ENCODE measurements at regions not wholly inside any gene's neighbourhood (a gene's known extent, or its start where the extent isn't known, plus 50 kb on each side); places are given as distances from the start of the nearest gene placed in this dataset.

GRCh38 chr10:56586461-56586891, 225.4 kb upstream of the ZWINT start:
- TF ChIP-seq EZH2 (IDR thresholded peaks at IDR 0.05; ENCODE audit: borderline replicate concordance) = no peak
- TF ChIP-seq, protein P1, sequence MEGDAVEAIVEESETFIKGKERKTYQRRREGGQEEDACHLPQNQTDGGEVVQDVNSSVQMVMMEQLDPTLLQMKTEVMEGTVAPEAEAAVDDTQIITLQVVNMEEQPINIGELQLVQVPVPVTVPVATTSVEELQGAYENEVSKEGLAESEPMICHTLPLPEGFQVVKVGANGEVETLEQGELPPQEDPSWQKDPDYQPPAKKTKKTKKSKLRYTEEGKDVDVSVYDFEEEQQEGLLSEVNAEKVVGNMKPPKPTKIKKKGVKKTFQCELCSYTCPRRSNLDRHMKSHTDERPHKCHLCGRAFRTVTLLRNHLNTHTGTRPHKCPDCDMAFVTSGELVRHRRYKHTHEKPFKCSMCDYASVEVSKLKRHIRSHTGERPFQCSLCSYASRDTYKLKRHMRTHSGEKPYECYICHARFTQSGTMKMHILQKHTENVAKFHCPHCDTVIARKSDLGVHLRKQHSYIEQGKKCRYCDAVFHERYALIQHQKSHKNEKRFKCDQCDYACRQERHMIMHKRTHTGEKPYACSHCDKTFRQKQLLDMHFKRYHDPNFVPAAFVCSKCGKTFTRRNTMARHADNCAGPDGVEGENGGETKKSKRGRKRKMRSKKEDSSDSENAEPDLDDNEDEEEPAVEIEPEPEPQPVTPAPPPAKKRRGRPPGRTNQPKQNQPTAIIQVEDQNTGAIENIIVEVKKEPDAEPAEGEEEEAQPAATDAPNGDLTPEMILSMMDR (IDR thresholded peaks at IDR 0.05; ENCODE audit: poor library complexity) = no peak
- no peak for TF ChIP-seq EZH2phosphoT487 (IDR thresholded peaks at IDR 0.05; ENCODE audit: low read depth, severe bottlenecking, unreplicated experiment)

Measured in hepatocyte (in vitro differentiated cells).